IMR-90 (cell line): ENCODE measurements at regions not wholly inside any gene's neighbourhood (a gene's known extent, or its start where the extent isn't known, plus 50 kb on each side); places are given as distances from the start of the nearest gene placed in this dataset.
A peak's percentile ranks its signal among the peaks of the same experiment; 100 is the strongest.

Source experiments
- ATAC-seq: fragments of 200-7000 bp; cut with Tn5 transposase; 2 replicates; pipeline ENCODE4 v1.9.1; 2020; ENCODE audit warnings: low read depth, mild to moderate bottlenecking, moderate library complexity
- BruUV-seq: library from RNA; stranded (reverse); fragments of 400-500 nt; replicated peaks from 2 replicates; lab custom pipeline; 2021; lab: Mats Ljungman, UMichigan
- CTCF ChIA-PET: fragments of 300-600 bp; formaldehyde crosslinking; extraction: SDS; loops from one replicate; lab custom pipeline; 2021; ENCODE audit warnings: antibody characterized with exemption; lab: Yijun Ruan, JAX
- POLR2A ChIA-PET: fragments of 300-600 bp; sonication (Branson Sonifier 250); formaldehyde crosslinking; loops from one replicate; lab custom pipeline; 2022; ENCODE audit warnings: antibody characterized with exemption; ENCODE audit not compliant: unreplicated experiment; lab: Charles Lee
- DNase-seq: peaks from one replicate; pipeline ENCODE4 v3.0.0; 2013
- H2AFZ ChIP-seq: replicated peaks from 2 replicates; pipeline ENCODE3; 2013; ENCODE audit warnings: low read length, mild to moderate bottlenecking; ENCODE audit not compliant: poor library complexity
- H2AK5ac ChIP-seq: 2 replicates; pipeline ENCODE4 v1.6.1; 2013; ENCODE audit warnings: low read depth, low read length, inconsistent platforms
- H2AK9ac ChIP-seq: replicated peaks from 2 replicates; pipeline ENCODE3; 2013; ENCODE audit warnings: mild to moderate bottlenecking, low read depth, low read length, moderate library complexity; ENCODE audit not compliant: poor library complexity
- H2BK120ac ChIP-seq: 2 replicates; pipeline ENCODE4 v1.6.1; 2013; ENCODE audit warnings: low read depth, low read length, inconsistent platforms
- H2BK15ac ChIP-seq: 3 replicates; pipeline ENCODE4 v1.6.1; 2013; ENCODE audit warnings: low read depth, low read length, inconsistent platforms
- H2BK20ac ChIP-seq: 2 replicates; pipeline ENCODE4 v1.6.1; 2013; ENCODE audit warnings: low read depth, mild to moderate bottlenecking, inconsistent platforms, low read length, moderate library complexity
- H2BK5ac ChIP-seq: 2 replicates; pipeline ENCODE4 v1.6.1; 2013; ENCODE audit warnings: mild to moderate bottlenecking, low read depth, low read length, inconsistent platforms; ENCODE audit not compliant: poor library complexity, severe bottlenecking
- H3K14ac ChIP-seq: replicated peaks from 2 replicates; pipeline ENCODE4 v1.6.1; 2013; ENCODE audit warnings: low read depth, low read length, inconsistent platforms
- H3K18ac ChIP-seq: 2 replicates; pipeline ENCODE4 v1.6.1; 2013; ENCODE audit warnings: low read depth, low read length, control low read depth
- H3K23ac ChIP-seq: 2 replicates; pipeline ENCODE4 v1.6.1; 2013; ENCODE audit warnings: low read depth, low read length, inconsistent platforms
- H3K27ac ChIP-seq: 2 replicates; pipeline ENCODE4 v1.5.1; 2013; ENCODE audit warnings: mild to moderate bottlenecking, control low read depth, low read length; ENCODE audit not compliant: insufficient read depth
- H3K27me3 ChIP-seq: 2 replicates; pipeline ENCODE4 v1.6.1; 2013; ENCODE audit warnings: low read length; ENCODE audit not compliant: control insufficient read depth, insufficient read depth
- H3K36me3 ChIP-seq: 2 replicates; pipeline ENCODE4 v1.6.1; 2013; ENCODE audit warnings: low read length, mixed read lengths; ENCODE audit not compliant: control insufficient read depth, insufficient read depth
- H3K4ac ChIP-seq: 2 replicates; pipeline ENCODE4 v1.6.1; 2013; ENCODE audit warnings: low read depth, low read length, inconsistent platforms
- H3K4me1 ChIP-seq: 2 replicates; pipeline ENCODE4 v1.6.1; 2013; ENCODE audit warnings: low read length, mixed read lengths; ENCODE audit not compliant: control insufficient read depth, insufficient read depth
- H3K4me2 ChIP-seq: 2 replicates; pipeline ENCODE4 v1.6.1; 2013; ENCODE audit warnings: low read depth, mild to moderate bottlenecking, control low read depth, low read length, moderate library complexity
- H3K4me3 ChIP-seq: 2 replicates; pipeline ENCODE4 v1.5.1; 2013; ENCODE audit warnings: low read depth, mild to moderate bottlenecking, control low read depth, low read length, moderate library complexity; ENCODE audit not compliant: insufficient read depth
- H3K56ac ChIP-seq: 2 replicates; pipeline ENCODE4 v1.6.1; 2013; ENCODE audit warnings: low read length, inconsistent platforms; ENCODE audit not compliant: insufficient read depth; ENCODE audit errors: extremely low read depth
- H3K79me1 ChIP-seq, 2 experiments: 2 replicates each; pipeline ENCODE4 v1.6.1; 2013; ENCODE audit warnings: low read length in 2 of 2, inconsistent platforms in 1 of 2, low read depth in 1 of 2
- H3K9ac ChIP-seq: 2 replicates; pipeline ENCODE4 v1.6.1; 2013; ENCODE audit warnings: low read depth, low read length, control low read depth
- H3K9me1 ChIP-seq: 2 replicates; pipeline ENCODE4 v1.6.1; 2013; ENCODE audit warnings: low read length, inconsistent platforms; ENCODE audit not compliant: insufficient read depth
- H3K9me3 ChIP-seq: 2 replicates; pipeline ENCODE4 v1.6.1; 2013; ENCODE audit warnings: low read length; ENCODE audit not compliant: control insufficient read depth, insufficient read depth
- H4K20me1 ChIP-seq: 2 replicates; pipeline ENCODE4 v1.6.1; 2013; ENCODE audit warnings: low read length, inconsistent platforms; ENCODE audit not compliant: insufficient read depth
- H4K5ac ChIP-seq: 2 replicates; pipeline ENCODE4 v1.6.1; 2013; ENCODE audit warnings: mild to moderate bottlenecking, low read depth, low read length, control low read depth
- H4K8ac ChIP-seq, 2 experiments: 2 replicates each; pipeline ENCODE4 v1.6.1; 2013; ENCODE audit warnings: low read depth in 2 of 2, low read length in 2 of 2, control low read depth in 1 of 2, inconsistent platforms in 1 of 2
- H4K91ac ChIP-seq: 2 replicates; pipeline ENCODE4 v1.6.1; 2013; ENCODE audit warnings: low read depth, low read length, inconsistent platforms; ENCODE audit not compliant: insufficient read depth
- CEBPB ChIP-seq: IDR thresholded peaks from 2 replicates; pipeline ENCODE4 v1.6.1; 2012; ENCODE audit warnings: low read depth, low read length, improper control_type of control experiment
- CHD1 ChIP-seq: IDR thresholded peaks from 2 replicates; pipeline ENCODE4 v1.6.1; 2012; ENCODE audit warnings: low read depth, low read length, improper control_type of control experiment
- FOS ChIP-seq: fragments of 150-350 bp; IDR thresholded peaks from 2 replicates; pipeline ENCODE4 v1.6.1; 2016; ENCODE audit warnings: low read depth, low read length
- MXI1 ChIP-seq: IDR thresholded peaks from 2 replicates; pipeline ENCODE4 v1.6.1; 2012; ENCODE audit warnings: low read depth, mild to moderate bottlenecking, low read length, moderate library complexity, borderline replicate concordance
- RFX5 ChIP-seq: IDR thresholded peaks from 2 replicates; pipeline ENCODE4 v1.8.0; 2012; ENCODE audit warnings: low read depth, mild to moderate bottlenecking, low read length, moderate library complexity
- dilution Hi-C: fragments of 300-500 bp; cut with HindIII; formaldehyde crosslinking; loops from one replicate; pipeline ENCODE4 v1.14.3; 2018; ENCODE audit warnings: low sequenced_read_pairs; ENCODE audit not compliant: unreplicated experiment
- in situ Hi-C: fragments of 300-500 bp; cut with MboI; formaldehyde crosslinking; loops from 3 replicates; pipeline ENCODE4 v1.14.3; 2019; ENCODE audit warnings: low sequenced_read_pairs, inconsistent platforms, mixed read lengths
- intact Hi-C: fragments of 100-400 bp; cut with micrococcal nuclease; formaldehyde crosslinking; loops from 2 replicates; pipeline ENCODE4 v1.10.0; 2022
- TF ChIP-seq, protein P1 (sequence below): fragments of 150-350 bp; IDR thresholded peaks from 2 replicates; pipeline ENCODE4 v1.6.1; 2016; ENCODE audit warnings: low read depth, mild to moderate bottlenecking, low read length, moderate library complexity, borderline replicate concordance
- TF ChIP-seq, protein P2 (sequence below): conservative IDR thresholded peaks from 2 replicates; pipeline ENCODE4 v1.5.1; 2012; ENCODE audit warnings: mild to moderate bottlenecking, low read depth, low read length, improper control_type of control experiment
- TF ChIP-seq, protein P3 (sequence below): fragments of 150-350 bp; IDR thresholded peaks from 2 replicates; pipeline ENCODE4 v1.6.1; 2017; ENCODE audit warnings: mild to moderate bottlenecking, antibody characterized with exemption, low read length, low read depth

DNA sequence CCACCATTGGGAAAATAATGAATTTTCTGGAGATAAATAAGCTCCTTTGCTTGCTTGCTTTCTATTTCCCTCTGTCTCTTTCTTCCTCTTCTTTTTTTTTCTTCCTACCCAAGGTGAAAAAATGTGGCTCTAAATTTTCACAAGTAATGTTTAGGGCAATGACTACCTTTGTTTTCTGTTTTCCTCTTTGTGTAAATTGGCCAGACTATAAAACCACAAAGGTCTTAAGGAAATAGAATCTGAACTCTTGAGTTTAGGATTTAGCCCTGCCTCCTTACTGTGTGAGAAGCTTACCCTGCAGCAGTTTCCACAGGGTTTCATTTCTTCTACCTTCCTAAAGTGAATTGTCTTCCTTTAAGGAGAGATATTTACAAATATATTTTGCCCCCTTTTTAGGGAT is 330.4 kb downstream of the ARL4A start:
- H3K4me3 ChIP-seq: no peak overlapping the region
- no peaks in the 10 kb centered on the region for H3K79me1 ChIP-seq
- ATAC-seq (peak; percentile 19; the same call in 1 of the 2 replicates), DNase-seq (no peak)
- BruUV-seq: no TSS peak
- peak overlapping the region; percentile 10 for H2BK5ac ChIP-seq
- intact Hi-C loops (no loop called here), in situ Hi-C loops (no loop called here), dilution Hi-C loops (no loop called here)
- ChIA-PET POLR2A (no interaction called here), CTCF (no interaction called here)
- H3K27ac ChIP-seq: no peak overlapping the region
- peak overlapping the region; percentile 33; the same call in 1 of the 2 replicates for H3K4ac ChIP-seq
- no peak overlapping the region for H2AK9ac ChIP-seq
- H3K36me3 ChIP-seq: no peaks in the 10 kb centered on the region
- H4K20me1 ChIP-seq: no peaks in the 10 kb centered on the region
- no peak overlapping the region for H4K5ac ChIP-seq
- H2BK20ac ChIP-seq: peak overlapping the region; percentile 3; the same call in 1 of the 2 replicates
- peak overlapping the region; percentile 83; the same call in 1 of the 2 replicates for H3K18ac ChIP-seq
- peak overlapping the region; percentile 54; the same call in 1 of the 2 replicates for H4K91ac ChIP-seq
- no peak overlapping the region for H3K9ac ChIP-seq
- no peak for TF ChIP-seq RFX5
- TF ChIP-seq, protein P1, sequence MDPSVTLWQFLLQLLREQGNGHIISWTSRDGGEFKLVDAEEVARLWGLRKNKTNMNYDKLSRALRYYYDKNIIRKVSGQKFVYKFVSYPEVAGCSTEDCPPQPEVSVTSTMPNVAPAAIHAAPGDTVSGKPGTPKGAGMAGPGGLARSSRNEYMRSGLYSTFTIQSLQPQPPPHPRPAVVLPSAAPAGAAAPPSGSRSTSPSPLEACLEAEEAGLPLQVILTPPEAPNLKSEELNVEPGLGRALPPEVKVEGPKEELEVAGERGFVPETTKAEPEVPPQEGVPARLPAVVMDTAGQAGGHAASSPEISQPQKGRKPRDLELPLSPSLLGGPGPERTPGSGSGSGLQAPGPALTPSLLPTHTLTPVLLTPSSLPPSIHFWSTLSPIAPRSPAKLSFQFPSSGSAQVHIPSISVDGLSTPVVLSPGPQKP: no peak
- TF ChIP-seq CEBPB: no peak
- TF ChIP-seq, protein P2, sequence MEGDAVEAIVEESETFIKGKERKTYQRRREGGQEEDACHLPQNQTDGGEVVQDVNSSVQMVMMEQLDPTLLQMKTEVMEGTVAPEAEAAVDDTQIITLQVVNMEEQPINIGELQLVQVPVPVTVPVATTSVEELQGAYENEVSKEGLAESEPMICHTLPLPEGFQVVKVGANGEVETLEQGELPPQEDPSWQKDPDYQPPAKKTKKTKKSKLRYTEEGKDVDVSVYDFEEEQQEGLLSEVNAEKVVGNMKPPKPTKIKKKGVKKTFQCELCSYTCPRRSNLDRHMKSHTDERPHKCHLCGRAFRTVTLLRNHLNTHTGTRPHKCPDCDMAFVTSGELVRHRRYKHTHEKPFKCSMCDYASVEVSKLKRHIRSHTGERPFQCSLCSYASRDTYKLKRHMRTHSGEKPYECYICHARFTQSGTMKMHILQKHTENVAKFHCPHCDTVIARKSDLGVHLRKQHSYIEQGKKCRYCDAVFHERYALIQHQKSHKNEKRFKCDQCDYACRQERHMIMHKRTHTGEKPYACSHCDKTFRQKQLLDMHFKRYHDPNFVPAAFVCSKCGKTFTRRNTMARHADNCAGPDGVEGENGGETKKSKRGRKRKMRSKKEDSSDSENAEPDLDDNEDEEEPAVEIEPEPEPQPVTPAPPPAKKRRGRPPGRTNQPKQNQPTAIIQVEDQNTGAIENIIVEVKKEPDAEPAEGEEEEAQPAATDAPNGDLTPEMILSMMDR: no peak
- no peak for TF ChIP-seq MXI1
- no peak for TF ChIP-seq FOS
- TF ChIP-seq, protein P3, sequence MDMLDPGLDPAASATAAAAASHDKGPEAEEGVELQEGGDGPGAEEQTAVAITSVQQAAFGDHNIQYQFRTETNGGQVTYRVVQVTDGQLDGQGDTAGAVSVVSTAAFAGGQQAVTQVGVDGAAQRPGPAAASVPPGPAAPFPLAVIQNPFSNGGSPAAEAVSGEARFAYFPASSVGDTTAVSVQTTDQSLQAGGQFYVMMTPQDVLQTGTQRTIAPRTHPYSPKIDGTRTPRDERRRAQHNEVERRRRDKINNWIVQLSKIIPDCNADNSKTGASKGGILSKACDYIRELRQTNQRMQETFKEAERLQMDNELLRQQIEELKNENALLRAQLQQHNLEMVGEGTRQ: no peak
- no peak for TF ChIP-seq CHD1
- no peaks in the 10 kb centered on the region for H3K9me3 ChIP-seq
- peak overlapping the region; percentile 75 for H3K4me2 ChIP-seq
- peak overlapping the region; percentile 89 for H2BK120ac ChIP-seq
- peaks cover 5% of the 10 kb centered on the region for H3K4me1 ChIP-seq
- peak overlapping the region; percentile 18; the same call in 1 of the 3 replicates for H2BK15ac ChIP-seq
- no peaks in the 10 kb centered on the region for H3K9me1 ChIP-seq
- no peaks in the 10 kb centered on the region for H3K27me3 ChIP-seq
- no peak overlapping the region for H3K23ac ChIP-seq
- H2AFZ ChIP-seq: no peak overlapping the region
- H2AK5ac ChIP-seq: no peak overlapping the region
- H3K56ac ChIP-seq: peak overlapping the region; percentile 46; the same call in 1 of the 2 replicates
- peak overlapping the region in 1 of 2 experiments; percentile 43; a peak in 2 of 4 replicates for H4K8ac ChIP-seq
- H3K14ac ChIP-seq: 0 out of 2 replicates have a peak overlapping the region, but pooled peaks have one; percentile 68
